NCI-H69 (cell line): ENCODE measurements at regions not wholly inside any gene's neighbourhood (a gene's known extent, or its start where the extent isn't known, plus 50 kb on each side); places are given as distances from the start of the nearest gene placed in this dataset.

Experiments
- DNase-seq: peaks from one replicate; lab custom pipeline; 2025; lab: John Stamatoyannopoulos, UW

DNA sequence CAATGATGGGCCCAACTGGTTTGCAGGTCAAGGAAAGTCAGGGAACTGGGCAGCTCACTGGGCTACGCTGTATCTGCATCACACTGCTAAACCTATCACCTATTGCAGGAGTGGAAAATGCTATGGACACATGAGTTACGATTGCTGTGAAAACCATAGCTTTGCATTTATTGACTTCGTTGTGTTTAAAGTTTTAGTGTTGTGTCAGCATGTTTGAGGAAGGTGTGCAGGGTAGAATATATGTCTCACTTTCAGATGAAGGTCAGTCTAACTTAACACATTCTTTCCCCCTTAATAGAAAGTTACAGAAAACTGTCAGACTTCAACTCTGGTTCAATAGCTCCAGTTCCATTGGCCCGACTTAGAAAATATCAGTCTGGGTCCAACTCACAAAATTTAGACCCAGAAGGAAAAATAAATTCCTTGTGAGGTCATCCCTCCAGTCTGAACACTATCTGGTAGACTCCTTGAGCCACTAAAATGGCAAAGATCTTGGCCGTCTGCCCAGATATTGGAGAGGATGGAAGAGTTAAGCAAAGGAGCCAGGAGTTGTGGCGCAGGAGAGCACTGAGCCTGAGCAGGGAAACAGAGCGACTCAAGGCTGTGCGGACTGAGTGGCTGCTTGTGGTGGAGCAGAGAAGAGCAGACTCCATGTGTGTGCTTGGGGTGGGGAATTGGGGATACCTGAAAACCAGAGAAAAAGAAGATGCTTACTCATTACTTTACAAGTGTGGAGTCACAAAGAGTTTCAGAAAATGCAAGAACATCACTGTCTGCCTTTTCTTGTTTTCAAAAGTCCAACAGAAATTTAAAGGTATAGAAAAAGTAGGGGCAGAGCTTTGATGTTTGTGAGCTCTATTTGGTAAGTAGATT, 518.5 kb downstream of the FGF9 start:
- peak; percentile 4 for DNase-seq

DNA sequence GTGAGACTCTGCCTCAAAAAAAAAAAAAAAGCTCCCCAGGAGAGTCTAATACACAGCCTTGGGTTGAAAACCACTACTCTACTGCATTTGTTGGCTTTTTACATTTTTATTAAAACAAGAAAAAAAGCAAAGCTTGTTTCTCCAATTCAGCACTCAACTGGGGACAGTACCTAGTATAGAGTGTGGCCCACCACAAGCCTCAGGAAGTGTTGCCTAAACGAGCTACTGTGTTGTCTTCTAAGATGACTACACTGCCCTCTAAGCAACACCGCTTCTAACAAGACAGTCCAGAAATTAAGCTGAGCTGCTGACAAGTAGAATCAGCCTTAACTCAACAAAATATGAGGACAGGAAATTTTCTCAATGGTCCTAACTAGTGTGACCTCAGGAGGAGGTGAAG, 522.2 kb downstream of the FGF9 start:
- no peak for DNase-seq

DNA sequence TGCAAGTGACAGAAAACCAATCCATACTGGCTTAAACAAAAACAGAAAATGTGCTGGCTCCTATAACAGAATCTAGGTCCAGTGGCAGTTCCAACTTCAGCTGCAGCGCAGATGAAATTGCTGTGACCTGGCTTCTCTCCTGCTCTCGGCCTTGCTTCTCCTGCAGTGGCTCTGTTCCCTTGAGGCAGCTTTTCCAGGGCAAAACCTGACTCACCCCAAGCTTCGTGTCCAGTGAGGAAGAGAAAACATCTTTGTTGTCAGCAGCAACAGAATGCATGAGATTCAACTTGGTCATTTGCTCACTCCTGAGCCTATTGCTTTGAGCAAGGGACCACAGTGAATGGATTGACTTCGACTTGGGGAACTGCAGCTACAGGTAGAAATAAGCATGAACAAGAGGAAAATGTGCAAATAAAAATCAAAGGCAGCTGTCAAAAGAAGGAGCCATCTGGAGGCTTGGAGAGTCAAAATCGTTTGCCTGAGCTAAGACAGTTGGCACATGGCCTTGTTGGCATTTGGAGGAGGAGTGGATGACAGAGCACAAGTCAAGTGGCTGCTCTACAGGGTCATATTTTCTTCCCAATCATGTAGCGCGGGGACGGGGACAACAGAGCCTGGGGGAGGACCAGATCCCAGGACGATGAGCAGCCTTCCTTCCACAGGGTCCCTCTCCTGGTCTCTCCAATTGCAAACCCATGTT, 523.4 kb downstream of the FGF9 start:
- DNase-seq = peak; percentile 25

DNA sequence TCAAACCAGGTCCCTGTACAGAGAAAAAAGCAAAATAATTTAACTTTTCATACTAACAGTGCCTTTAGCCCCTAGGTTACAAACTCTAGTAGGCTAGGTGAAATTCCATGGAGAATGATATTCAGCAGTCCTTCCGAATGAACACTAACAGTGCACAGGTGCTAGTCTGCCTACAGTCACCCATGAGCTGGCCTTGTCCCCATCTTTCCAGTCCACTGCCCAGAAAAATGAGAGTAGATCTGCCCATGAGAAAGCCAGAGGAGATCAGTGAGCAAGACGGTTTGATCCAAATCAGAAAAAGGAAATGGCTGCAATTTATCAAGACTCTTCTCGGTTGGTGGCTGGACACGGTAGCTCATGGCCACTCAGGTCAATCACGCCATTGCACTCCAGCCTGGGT, 524.9 kb downstream of the FGF9 start:
- DNase-seq = no peak

DNA sequence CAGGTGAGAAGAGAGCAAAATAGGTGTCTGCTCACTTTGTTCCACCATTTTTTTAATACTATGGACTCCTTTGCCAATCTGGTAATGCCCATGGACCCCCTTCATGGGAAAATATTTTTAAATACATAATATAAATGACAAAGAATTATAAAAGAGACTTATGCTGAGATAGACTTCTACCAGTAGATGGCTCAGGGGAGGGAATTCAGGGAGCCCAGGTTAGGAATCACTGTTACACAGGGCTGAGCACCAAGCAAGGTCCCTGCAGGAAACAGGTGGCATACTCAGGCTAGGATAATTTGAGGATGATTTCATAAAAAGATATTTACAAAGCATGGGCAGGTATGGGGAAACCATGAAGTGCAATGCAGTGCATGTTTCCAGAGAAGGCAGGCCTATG, 525.9 kb downstream of the FGF9 start:
- peak; percentile 19 for DNase-seq

DNA sequence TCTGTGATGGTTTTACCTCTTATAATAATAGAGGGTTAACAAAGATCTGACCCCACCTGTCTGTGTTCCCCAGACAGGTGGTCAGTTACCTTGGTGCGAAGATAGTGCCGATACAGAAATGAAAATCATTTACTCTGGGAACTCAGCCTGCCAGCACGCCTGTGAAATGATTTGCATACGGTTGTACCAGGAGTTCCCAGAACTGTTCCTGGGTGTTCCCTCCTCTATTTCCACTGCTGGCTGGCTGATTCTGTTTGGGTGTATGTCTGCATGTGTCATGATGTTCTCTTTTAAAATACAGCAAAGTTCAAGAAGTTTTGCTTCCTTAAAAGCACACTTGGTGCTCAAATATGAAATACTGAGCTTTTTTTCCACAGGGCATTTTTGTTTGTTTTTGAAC, 527.1 kb downstream of the FGF9 start:
- no peak for DNase-seq

DNA sequence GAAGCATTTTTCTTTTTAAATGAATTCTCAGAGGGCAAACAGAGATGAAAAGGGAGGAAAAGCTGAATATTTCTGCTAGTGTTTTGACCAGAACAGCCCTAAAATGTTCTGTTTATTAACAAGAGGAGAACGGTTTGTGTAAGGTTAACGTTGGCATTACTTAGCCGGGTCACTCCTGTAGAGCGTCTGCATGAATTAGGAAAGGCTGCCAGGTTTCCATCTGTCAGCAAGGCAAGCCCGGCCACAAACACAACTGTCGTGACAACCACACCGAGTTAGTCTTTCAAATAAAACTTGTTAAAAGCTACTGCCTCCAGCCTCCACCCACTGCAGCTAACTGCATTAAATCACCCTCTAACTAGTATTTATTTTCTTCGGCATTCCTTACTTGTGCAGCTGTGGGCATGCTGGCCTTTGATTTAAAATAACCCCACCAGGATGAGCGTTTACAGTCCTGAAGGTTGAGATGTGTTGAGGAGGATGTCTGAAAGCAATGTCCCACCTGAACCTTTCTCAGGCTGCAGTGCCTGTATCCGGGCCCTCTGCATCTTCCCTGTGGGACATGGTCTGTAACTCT, 527.9 kb downstream of the FGF9 start:
- DNase-seq = no peak

DNA sequence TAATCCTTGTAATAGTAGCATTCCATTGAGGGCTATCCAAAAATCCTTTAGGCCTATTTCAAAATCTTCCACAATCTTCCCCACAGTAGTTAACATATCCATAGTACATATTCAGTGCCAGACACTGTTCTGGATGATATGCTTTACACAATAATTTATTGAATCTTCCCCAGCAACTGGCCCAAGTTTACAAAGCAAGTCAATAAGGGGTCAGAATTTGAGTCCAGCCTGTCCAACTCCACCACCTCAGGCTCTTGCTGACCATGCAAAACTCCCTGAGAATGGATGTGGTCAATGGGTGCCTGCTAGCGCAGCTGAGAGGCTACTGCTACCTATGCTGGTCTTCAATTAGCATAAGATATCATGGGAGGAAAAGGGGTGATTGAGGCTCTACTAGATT, 529.6 kb downstream of the FGF9 start:
- no peak for DNase-seq

DNA sequence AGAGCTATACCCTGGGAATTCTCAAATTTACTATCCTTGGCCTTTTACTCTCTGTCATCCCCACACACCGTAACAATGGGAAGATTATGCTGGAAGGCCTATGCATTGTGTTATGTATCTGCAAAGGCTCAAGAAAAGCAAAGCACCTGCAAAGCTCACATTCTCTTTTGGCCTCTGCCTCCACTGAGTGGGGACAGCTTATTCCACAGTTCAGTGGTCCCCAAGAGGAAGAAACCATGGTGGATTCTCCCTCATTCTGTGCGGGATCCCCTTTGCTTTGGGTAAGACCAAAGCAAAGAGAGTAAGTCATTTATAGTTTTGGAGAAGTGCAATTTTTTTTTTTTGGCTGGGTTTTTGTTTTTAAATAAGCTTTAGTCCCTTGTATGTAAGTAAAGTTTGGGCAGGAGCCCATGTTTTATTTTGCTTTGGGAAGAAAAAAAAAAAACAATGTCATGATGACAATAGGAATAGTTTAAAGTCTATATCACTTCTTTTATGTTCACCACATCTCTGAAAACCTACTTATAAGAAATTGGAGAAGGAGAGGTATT, 530.6 kb downstream of the FGF9 start:
- no peak for DNase-seq

DNA sequence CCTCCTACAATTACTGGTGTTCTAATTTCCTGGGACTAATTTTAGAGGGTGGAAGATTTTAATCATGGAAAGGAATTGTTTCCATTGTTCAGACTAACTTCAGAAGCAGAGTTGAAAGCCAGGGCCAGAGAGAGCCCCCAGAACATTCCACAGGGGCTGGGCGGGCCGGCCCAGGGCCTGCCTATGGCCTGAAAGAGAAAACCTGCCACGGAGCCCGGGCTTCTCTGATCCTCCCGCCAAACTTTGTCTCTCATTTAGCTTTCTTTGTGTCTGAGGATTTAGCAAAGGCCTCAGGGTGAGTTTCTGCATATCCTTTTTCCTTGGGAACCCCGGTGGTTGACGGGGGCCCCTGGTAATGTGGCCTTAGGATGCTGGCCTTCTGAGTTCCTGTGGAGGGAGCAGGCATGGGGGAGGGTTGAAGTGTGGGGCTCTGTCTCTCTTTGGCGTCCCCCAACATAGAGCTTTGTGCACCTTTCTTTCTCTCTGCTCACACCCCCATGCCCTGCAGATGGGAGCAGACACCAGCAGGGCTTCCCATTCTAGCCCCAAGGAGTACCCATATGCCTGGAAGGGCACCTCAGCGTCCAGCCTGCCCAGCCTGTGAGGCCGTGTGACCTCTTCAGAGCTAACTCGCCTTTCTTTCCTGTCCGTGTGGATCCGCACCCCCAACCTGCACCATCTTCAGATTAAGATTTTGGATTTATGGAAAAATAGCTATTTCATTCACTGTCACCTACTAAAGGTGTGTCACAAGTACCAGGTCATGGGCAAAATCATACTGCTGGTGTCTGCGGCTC, 539.5 kb downstream of the FGF9 start:
- no peak for DNase-seq

DNA sequence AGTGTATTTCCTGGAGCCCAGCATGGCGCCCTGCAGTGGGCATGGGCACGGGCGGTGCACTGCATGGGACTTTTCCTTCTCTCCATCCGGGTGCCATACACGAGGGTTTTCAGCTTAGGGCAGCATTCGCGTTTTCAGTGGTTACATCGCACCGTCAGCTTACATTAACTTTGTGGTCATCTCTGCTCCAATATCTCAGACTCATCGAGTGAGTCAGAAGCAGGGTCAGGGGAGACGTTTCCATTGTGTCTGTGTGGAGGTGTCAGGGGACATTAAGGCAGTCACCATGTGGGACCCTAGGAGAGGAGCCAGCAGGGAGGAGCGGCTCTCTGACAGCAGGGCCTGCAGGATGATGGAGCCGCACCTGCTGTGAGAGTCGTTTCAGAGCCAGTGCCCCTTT, 541.0 kb downstream of the FGF9 start:
- DNase-seq = no peak

DNA sequence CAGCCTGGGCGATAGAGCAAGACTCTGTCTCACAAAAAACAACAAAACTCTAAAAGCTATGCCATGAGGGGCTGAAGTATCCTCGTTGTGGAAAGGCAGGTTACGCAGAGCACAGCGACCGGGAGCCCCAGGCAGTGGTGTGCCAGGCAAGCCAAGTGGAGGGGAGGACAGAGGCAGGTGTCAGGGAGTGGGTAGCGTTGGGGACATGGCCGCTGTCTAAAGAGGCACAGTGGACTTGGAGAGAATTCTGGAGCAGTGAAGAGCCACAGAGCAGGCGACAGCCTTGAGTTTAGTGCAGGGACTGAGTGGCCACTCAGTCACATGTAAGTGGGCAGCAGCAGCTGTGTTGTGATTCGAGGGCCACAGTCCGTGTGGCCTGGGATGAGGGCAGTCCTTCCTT, 541.7 kb downstream of the FGF9 start:
- no peak for DNase-seq

DNA sequence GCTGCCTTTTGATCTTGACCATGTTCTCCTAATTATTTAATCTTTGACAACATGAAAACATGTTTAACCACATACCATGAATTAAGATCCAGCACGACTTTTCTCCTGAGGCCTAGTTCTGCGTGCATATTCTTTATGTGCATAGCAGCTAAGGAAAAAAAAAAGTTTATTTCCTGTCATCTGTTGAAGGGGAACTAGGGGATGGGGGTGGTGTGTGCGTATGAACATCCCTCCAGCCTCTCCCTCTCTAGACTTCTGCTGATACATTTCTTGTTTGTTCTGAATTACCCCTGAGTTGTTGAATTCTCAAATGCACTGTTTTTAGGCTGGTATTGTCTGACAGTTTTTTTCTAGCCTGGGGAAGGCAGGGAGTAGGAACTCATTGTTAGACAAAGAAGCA, 543.3 kb downstream of the FGF9 start:
- no peak for DNase-seq

DNA sequence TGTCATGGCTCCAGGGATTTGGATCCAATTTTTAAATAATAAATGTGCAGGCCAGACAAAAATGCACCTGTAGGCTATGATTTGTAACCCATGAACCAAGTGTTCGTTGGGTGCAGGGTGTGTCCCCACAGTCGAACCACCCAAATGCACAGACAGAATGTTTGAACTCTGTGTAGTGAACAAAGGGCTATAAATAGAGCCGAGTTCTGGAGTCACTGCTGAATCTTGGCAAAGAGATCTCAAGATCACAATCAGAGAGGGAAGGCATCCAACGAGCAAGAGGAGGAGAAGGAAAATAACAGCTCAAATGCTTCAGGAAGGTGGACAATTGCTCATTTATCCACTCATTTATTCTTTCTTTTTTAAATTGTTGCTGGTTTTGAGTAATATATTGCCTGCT, 547.9 kb downstream of the FGF9 start:
- peak; percentile 11 for DNase-seq

DNA sequence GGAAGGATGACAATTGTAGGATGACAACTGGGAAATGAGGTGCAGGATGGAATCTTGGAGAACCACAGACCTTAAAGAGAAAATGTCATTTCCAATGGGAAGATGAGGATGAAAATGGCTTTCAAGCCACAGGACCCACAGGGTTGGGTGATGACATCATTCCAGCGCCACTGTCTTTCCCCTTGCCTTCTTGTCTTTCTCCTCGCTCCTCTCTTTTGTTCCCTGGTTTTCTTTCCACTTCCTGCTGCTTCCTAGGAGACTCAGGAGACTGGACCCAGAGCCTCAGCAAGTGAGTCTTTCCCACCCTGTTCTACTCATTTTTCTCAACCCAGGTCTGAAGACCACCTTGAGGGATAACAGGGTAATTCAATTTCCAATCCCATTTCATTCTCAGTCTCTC, 548.8 kb downstream of the FGF9 start:
- peak; percentile 81 for DNase-seq

DNA sequence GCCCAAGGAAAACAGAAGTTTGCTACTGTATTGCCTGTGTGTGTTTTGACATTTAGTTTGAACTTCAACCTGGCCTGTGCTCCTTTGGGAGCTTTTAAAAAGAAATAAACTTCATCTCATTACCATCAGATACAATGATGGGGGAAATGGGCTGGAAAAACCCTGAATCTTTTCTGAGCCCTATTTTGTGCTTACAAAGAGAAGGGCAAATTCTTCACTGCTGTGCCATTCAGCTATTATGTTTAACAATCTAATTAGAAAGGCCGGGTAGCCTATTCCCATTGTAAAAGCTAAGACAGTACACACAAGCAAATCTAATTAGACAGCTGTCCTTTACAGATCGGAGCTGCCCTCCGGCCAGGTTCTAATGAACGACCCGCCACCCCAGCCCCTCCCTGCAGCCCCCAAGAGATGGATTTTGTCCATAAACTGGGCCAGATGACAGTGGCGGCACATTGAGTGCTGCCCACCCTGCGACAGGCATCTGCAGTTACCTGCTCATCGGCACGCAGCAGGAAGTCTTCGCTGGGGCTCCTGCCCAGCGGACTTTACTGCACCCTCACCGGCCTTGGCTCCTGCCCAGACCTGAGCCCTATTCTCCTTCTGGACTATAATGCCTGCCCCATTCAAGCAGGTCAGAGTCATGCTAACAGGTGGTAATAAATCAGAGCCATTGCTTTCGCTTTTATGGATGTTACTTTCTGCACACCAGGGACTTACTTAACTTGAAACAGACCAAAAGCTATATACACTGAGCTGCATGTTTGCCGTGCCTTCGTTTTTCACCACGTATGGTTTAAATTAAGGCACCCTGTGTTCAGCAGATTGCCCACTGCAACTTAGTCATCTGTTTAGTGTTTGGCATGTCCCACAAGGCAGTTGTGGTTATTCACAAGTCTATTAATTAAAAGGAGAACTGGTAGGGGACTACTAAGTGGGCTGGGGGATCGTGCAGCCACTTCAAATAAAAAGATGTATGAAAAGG, 549.6 kb downstream of the FGF9 start:
- peak; percentile 96 for DNase-seq

DNA sequence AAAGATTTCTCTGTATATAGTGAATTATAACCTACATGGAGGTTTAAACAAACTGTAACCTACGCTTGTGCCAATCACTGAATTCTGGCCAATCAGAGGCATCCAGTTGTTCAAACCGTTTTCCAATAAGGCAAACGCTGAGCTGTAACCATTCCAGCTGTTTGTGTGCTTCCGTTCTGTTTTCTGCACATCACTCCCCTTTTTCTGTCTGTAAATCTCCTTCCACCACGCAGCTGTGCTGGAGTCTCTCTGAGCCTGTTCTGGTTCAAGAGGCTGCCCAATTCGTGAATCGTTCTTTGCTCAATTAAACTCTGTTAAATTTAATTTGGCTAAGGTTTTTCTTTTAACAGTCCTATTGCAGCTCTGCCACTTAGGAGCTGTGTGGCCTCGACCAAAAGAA, 552.5 kb downstream of the FGF9 start:
- no peak for DNase-seq

DNA sequence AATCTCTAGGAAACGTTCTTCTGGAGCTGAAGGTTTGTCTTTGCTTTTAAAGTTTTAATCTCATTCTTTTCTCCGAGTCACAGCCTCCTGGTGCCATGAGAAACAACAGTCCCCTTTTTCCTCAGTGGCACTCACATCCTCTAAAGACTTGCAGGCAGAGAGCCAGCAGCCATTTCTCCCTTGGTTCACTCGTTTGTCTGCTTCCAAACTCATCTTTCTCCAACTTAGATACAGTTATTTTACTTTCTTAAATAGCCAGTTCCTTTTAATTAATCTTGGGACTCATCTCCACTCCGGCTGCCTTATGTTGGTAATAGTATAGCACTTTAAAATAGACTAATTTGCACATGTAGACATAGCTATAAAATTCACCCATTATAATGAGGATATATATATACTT, 555.2 kb downstream of the FGF9 start:
- DNase-seq = no peak

DNA sequence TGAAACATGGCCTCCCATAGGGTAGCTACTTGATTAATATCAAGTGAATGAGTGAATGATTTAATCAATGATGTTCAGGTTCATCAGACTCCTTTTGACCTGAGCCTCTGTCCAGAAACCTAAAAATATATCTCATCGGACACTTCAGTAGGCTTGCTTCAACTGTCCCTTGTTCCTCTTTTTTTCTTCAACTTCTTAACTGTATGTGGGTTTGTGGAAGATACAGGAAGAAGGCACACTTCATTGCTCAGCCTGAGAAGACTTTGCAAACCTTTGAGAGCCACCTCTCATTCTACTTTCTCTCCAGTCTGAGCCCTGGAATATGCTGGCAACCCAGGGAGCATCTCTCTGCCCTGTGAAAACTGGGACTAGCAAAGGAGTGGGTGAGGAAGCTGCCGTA, 557.0 kb downstream of the FGF9 start:
- no peak for DNase-seq

DNA sequence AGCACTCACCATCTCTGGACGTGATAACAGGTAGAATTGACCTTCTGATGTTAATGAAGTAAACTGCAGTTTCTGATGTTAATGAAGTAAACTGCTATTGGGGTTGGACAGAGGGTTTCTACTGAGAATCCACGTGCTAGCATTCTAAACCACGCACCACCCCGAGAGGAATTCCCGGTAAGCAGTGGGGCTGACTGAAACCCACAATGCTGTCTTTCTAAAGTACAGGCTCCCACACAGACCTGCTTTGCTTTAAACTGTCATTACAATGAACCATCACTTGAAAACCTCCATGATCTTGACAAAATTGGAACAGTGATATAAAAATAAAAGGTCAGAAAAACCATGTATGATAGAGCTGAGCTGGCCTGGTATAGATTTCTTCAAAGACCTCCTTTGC, 559.0 kb downstream of the FGF9 start:
- no peak for DNase-seq

DNA sequence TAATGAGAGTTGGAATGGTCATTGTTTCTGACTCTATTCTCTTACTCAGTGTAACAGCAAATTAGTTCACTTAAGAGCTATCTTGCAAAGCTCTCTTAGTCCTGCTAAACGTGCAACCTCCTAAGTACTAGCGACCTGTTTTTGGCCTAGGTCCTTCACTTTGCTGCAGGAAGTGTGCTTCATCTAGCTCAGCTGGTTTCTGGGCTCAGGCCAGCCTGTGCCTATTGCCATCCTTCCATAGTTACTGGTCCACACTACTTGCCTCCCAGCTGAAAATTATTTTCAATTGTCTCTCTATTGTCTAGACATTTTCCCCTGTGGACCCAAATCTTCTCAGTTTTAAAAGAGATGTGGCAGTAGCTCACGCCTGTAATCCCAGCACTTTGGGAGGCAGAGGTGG, 561.3 kb downstream of the FGF9 start:
- peak; percentile 46 for DNase-seq
